ENCODE measurements at regions not wholly inside any gene's neighbourhood (a gene's known extent, or its start where the extent isn't known, plus 50 kb on each side); places are given as distances from the start of the nearest gene placed in this dataset.
A peak's percentile ranks its signal among the peaks of the same experiment; 100 is the strongest.

- no peak overlapping the region for H4K91ac ChIP-seq (ENCODE audit: insufficient read depth, low read depth, low read length)
- dilution Hi-C loops (cut with HindIII; ENCODE audit: low sequenced_read_pairs, unreplicated experiment), result no loop called here
- POLR2A ChIA-PET (ENCODE audit: unreplicated experiment), result no interaction called here
- no TSS peak for BruUV-seq (replicated peaks)
- in situ Hi-C loops (cut with MboI; ENCODE audit: low sequenced_read_pairs), result no loop called here
- no peak overlapping the region for H2BK120ac ChIP-seq (ENCODE audit: low read depth, low read length)
- H2AFZ ChIP-seq (replicated peaks; ENCODE audit: low read length, poor library complexity), result no peak overlapping the region
- no peaks in the 10 kb centered on the region for H3K9me1 ChIP-seq (ENCODE audit: insufficient read depth, low read length)
- H2BK5ac ChIP-seq (ENCODE audit: low read depth, low read length, poor library complexity, severe bottlenecking), result no peak overlapping the region
- H4K8ac ChIP-seq (ENCODE audit: low read depth in 2 of 2, low read length in 2 of 2), result no peak overlapping the region
- H3K14ac ChIP-seq (replicated peaks; ENCODE audit: low read depth, low read length), result no peak overlapping the region
- intact Hi-C loops (cut with micrococcal nuclease), result no loop called here
- CTCF ChIA-PET, result interaction anchor here (1.7 kb wide), 1 partner anchor 15 kb away, joined by 7 read pairs; no protein-coding TSS in a partner anchor
- DNase-seq (no peak), ATAC-seq (ENCODE audit: low read depth) (peak; percentile 46; the same call in 1 of the 2 replicates)
- no peaks in the 10 kb centered on the region for H3K36me3 ChIP-seq (ENCODE audit: control insufficient read depth, insufficient read depth, low read length)
- H2AK9ac ChIP-seq (replicated peaks; ENCODE audit: low read depth, low read length, poor library complexity), result no peak overlapping the region
- H4K5ac ChIP-seq (ENCODE audit: low read depth, low read length), result no peak overlapping the region
- H3K9me3 ChIP-seq (ENCODE audit: control insufficient read depth, insufficient read depth, low read length), result no peaks in the 10 kb centered on the region
- no peak overlapping the region for H2AK5ac ChIP-seq (ENCODE audit: low read depth, low read length)
- H3K56ac ChIP-seq (ENCODE audit: extremely low read depth, insufficient read depth, low read length), result no peak overlapping the region
- H3K23ac ChIP-seq (ENCODE audit: low read depth, low read length), result no peak overlapping the region
- no peaks in the 10 kb centered on the region for H3K79me1 ChIP-seq (ENCODE audit: low read depth in 1 of 2, low read length in 2 of 2)
- TF ChIP-seq USF2 (IDR thresholded peaks at IDR 0.05; ENCODE audit: low read depth, low read length), result no peak
- TF ChIP-seq RCOR1 (IDR thresholded peaks at IDR 0.05; ENCODE audit: insufficient replicate concordance, low read length), result no peak
- TF ChIP-seq CEBPB (IDR thresholded peaks at IDR 0.05; ENCODE audit: low read depth, low read length), result no peak
- TF ChIP-seq CHD1 (IDR thresholded peaks at IDR 0.05; ENCODE audit: low read depth, low read length), result no peak
- no peak for TF ChIP-seq CTCF (conservative IDR thresholded peaks at IDR 0.05; ENCODE audit: low read depth, low read length)
- no peak for TF ChIP-seq MAZ (IDR thresholded peaks at IDR 0.05; ENCODE audit: borderline replicate concordance, low read depth, low read length)
- no peak for TF ChIP-seq NFE2L2 (IDR thresholded peaks at IDR 0.05; ENCODE audit: low read depth, low read length)
- TF ChIP-seq RFX5 (IDR thresholded peaks at IDR 0.05; ENCODE audit: low read depth, low read length), result no peak
- no peak overlapping the region for H3K9ac ChIP-seq (ENCODE audit: low read depth, low read length)
- no peak overlapping the region for H3K4ac ChIP-seq (ENCODE audit: low read depth, low read length)
- H3K27me3 ChIP-seq (ENCODE audit: control insufficient read depth, insufficient read depth, low read length), result no peaks in the 10 kb centered on the region
- H3K18ac ChIP-seq (ENCODE audit: low read depth, low read length), result no peak overlapping the region
- no peak overlapping the region for H3K4me2 ChIP-seq (ENCODE audit: low read depth, low read length)
- H2BK20ac ChIP-seq (ENCODE audit: low read depth, low read length), result no peak overlapping the region
- no peak overlapping the region for H3K27ac ChIP-seq (ENCODE audit: insufficient read depth, low read length)
- H3K4me1 ChIP-seq (ENCODE audit: control insufficient read depth, insufficient read depth, low read length), result no peaks in the 10 kb centered on the region; the same call in 1 of the 2 replicates
- no peaks in the 10 kb centered on the region for H4K20me1 ChIP-seq (ENCODE audit: insufficient read depth, low read length)
- H2BK15ac ChIP-seq (ENCODE audit: low read depth, low read length), result no peak overlapping the region
- no peak overlapping the region for H3K4me3 ChIP-seq (ENCODE audit: insufficient read depth, low read depth, low read length)
- no CpG with 5 or more reads among the region's 3 CpGs for WGBS, 2 experiments (ENCODE audit: extremely low coverage in 2 of 2, insufficient read length in 1 of 2)
Observed at GRCh38 chr7:131844369-131844768, 287.9 kb upstream of the PODXL start.

All from IMR-90 (cell line).